HG03097 (cell line): ENCODE measurements at regions not wholly inside any gene's neighbourhood (a gene's known extent, or its start where the extent isn't known, plus 50 kb on each side); places are given as distances from the start of the nearest gene placed in this dataset.
"Not testable (repeated sequence)": the region's sequence is repeated elsewhere in the genome, so short reads cannot be mapped to it uniquely, and the experiment has no call there.

Source experiments
- ATAC-seq: cut with Tn5 transposase; IDR thresholded peaks from one replicate; pipeline ENCODE4 v1.9.1; 2021; ENCODE audit not compliant: unreplicated experiment, low FRiP score

DNA sequence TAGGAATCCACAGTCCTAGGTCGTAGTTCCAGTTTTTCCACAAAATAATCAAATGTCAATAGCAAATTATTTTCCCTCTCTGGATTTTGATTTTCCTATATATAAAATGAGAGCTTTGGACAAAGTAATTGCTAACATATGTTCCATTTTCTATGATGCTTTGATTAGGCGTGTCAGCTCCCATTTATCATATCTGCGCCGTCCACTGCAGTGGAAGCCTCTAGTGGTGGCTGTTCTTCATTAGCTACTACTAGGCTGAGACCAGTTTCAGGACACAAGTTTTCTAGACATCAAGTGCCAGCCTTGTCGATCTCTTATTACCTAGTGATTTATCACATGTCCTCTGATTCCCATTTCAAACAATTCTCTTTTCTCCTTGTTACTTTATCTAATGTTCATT, 271.5 kb downstream of the TUSC7 start:
- ATAC-seq, result no peak

DNA sequence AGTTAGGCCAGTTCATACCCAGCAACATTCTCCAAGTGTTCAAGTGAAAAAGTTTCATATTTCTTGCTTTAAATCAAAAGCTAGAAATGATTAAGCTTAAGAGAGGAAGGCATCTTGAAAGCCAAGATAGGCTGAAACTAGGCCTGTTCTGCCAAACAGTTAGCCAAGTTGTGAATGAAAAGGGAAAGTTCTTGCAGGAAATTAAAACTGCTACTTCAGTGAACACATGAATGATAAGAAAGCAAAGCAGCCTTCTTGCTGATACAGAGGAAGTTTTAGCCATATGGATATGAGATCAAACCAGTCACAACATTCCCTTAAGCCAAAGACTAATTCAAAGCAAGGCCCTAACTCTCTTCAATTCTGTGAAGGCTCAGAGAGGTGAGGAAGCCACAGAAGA, 274.7 kb downstream of the TUSC7 start:
- no peak for ATAC-seq

DNA sequence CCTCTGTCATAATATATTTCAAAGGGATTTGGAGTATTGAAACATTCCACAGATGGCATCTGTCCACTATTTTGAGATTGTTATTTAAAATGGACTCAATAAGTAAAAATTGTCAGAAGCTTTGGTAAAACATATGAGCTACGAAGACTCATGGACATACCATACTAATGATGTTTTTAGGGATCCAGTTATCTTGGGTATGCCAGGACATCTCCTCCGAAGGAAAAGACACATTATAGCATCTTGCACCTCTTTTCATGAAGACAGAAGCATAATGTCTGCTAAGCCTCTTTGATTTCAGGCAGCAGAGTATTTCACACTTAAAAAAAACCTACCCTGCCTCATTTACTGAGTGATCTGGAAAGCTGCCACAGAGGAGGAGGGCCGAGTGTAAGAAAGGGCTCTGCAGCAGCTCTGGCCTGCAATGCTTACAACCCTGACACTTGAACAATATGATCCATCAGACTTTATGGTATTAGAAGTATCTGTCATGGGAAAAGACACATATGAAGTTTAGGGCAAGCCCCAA, 284.8 kb downstream of the TUSC7 start:
- ATAC-seq, result no peak

- no peak for ATAC-seq
Observed at GRCh38 chr3:117003501-117003900, 293.9 kb downstream of the TUSC7 start.

DNA sequence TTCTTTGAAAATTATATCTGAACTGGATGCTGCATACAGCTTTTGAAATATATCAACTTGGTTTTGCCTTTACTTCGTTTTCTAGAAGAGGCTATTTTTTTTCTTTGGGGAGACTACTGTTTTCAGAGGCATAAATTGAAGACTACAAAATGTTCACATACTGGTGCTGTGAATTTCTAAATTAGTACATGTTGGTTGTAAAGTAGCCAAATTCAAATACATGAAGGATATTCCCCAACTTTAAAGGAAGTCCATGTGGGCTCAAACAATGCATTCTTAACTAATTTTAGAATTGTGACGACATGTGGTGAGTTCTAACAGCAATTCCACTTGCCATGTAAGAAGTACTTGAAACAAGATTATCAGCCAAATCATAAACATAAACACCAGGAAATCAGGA, 295.7 kb downstream of the TUSC7 start:
- ATAC-seq, result no peak

DNA sequence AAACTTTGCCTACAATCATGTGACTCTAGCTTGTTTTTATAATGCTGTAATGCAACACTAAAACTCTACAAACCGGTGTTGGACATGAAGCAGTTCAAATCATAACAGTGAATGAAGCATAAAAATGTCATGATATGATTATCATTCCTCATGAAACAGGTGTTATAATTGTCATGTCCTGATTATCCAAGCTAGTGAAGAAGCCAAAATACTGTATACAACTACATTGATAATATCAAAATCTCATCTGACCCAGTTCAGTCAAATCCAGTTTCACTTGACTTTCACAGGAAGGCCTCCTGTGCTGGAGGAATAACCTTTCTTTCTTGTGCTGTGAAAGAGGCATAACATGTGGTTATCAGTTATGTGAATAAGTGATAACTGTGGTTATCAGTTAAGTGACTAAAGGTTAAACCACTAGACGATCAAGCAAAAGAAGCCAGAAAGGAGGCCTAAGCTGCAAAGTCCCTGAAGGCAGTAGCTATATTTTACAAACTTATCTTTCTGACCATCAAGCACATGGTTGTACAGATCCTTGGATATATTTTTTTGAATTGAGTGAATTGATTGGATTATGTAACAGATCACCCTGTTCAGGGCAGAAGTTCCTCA, 296.4 kb downstream of the TUSC7 start:
- no peak for ATAC-seq

DNA sequence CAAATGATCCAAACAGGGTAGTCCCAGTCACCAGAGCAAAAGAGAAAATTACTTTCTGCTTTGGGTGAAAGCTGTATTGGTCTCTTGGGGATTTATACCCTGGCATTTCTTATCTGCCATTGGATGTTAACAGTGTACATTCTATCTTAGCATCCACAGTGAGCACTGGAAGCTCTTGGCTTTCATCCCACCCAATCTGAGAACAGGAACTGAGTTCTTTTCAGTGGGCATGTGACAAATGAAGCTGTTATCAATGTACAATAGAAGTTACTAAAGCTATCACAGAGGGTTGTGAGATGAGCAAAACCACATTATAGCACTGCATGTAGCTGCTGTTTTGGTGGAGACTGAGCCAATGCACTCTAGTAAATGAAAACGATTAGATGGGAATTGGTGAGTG, 300.7 kb downstream of the TUSC7 start:
- ATAC-seq, result no peak

DNA sequence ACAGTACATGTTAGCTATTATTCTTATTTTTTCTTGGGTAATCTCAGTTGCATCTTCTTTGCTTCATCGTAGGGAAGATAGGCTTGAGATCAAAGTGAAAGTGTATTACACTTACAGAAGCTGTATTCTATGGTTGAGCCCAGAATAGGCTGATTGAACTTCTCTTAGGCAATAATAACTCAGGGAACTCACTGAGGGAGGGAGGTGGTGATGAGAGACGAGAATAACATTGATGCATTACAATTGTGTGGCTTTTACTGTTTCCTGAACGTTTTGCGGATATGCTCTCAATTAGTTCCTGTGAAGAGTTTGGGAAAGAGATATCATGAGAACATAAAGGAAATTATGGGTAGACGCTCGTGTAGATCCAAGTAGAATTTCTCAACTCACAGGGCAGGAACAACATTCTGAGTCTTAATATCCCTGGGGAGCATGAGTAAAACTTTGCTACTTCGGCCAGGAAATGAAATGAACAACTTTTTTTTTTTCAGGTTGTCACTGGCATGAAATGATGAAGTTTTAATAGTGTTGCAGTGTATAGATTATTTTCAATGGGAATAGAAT, 302.2 kb downstream of the TUSC7 start:
- ATAC-seq, result no peak

GRCh38 chr3:117016378-117016777, 306.8 kb downstream of the TUSC7 start:
- no peak for ATAC-seq

DNA sequence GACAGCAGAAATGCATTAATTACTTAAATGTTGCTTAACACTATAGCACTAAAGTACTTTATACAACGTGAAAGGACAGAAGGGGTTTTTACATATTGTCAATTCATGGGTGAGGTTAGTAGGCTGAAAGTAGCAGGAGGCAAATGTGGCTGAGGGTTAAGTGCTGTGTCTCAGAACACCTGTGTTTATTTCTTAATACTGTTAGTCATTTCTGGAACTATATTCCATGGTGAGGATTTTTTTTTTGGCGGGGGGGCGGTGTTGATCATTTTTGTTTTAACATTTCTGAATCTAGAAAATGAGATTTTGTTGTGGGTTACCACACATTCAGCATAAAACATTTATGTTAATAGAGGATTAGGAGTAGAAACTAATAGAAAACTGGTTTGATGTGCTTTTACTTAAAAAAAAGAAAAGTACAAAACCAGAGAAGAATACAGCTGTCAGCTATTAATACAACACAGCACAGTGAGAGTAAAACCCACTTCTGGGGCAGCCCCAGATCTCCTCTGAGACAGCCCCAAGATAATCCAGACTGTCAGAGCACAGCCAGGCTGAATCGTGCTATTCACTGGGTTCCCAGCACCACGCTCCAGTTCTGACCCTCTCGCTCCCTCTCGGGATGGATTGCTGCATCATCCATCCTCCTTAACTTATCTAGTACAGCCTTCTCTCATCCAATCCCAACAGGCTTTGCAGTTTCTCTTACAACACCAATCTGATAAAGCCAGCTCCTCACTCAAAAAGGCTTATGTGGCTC, 307.7 kb downstream of the TUSC7 start:
- no peak for ATAC-seq

DNA sequence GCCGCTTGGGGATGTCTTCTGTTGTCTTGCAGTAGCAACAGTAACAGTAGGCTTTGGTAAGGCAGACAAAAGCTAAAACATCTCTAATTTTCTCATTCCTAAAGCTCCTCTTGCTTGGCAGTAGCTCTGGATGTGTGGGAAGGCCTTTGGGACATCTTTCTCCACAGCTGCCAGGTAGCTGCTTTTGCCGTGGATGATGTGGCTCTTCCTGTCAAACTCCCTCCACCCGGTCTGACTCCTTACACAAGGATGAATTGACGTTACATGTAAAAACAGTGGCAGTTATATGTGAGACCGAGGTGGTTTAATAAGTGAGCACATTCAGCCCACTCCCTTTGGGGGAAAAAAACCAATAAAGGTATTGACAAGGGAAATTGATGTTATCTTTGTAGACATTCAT, 309.1 kb downstream of the TUSC7 start:
- ATAC-seq, result no peak

GRCh38 chr3:117019082-117019713, 309.6 kb downstream of the TUSC7 start:
- ATAC-seq, result peak; percentile 51

GRCh38 chr3:117026401-117026800, 316.8 kb downstream of the TUSC7 start:
- ATAC-seq, result no peak

- no peak for ATAC-seq
Observed at GRCh38 chr3:117035745-117036144, 326.2 kb downstream of the TUSC7 start.

DNA sequence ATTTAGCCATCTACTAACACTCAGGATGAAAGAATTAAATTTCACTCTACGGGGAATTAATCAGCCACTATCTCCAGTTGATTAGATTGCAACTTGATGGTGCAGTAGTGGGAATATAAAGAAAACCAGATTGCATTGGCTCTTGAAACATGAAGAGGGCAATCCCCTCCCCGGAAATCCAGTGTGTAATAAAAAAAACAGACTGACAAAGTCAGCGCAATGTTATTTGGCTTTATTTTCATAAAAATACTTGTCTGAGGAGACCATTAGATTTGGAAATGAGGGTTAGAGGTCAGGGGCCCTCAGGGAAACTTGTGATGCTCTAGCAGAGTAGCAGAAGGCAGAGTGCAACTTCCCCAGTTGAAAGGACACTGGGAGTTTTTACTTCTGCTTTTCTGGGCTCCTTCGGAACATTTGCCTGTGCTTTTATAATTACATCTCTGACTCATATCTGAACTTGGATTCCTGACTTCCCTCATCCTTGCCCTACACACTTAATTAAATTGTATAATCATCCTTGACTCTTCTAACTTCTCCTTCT, 326.8 kb downstream of the TUSC7 start:
- ATAC-seq, result no peak

DNA sequence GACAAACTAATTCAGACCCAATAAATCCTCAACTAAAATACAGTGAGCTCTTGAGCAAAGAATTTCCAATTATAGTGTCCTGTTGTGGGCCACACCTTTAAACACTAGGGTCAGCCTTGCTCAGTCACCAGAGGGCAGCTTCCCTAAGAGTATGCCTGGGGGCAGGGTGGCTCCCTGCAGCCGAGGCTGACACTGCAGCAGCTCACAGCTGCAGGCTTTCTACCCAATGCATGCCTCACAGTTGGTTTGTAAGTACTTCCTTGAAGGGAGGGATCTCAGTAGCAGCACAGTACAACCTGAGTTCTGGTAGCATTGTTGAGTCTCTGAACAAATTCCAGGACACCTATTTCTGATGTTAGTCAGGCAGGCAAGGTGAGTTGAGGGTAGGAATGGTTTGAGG, 335.6 kb downstream of the TUSC7 start:
- ATAC-seq, result no peak

- ATAC-seq, result no peak
Observed at GRCh38 chr3:117047951-117048705, 338.5 kb downstream of the TUSC7 start.

GRCh38 chr3:117052395-117052794, 342.8 kb downstream of the TUSC7 start:
- ATAC-seq, result no peak

GRCh38 chr3:117054556-117054955, 345.0 kb downstream of the TUSC7 start:
- no peak for ATAC-seq

- ATAC-seq, result not testable (repeated sequence)
Observed at GRCh38 chr3:117056946-117057345, 347.4 kb downstream of the TUSC7 start.
